ENCODE measurements at regions not wholly inside any gene's neighbourhood (a gene's known extent, or its start where the extent isn't known, plus 50 kb on each side); places are given as distances from the start of the nearest gene placed in this dataset.

- no peaks in the 10 kb centered on the region for H4K20me1 ChIP-seq (ENCODE audit: control insufficient read depth, insufficient read depth, low read depth, low read length)
These were observed 216.8 kb upstream of the MYT1L start for GRCh38 chr2:2547911-2548310.

GRCh38 chr2:2547451-2547850, 216.4 kb upstream of the MYT1L start:
- Histone ChIP-seq H3K27me3 (ENCODE audit: control insufficient read depth, low read length) (no peaks in the 10 kb centered on the region), H3K27ac (ENCODE audit: low read depth, low read length) (no peak overlapping the region), H3K9me3 (ENCODE audit: control insufficient read depth, insufficient read depth, low read length) (no peaks in the 10 kb centered on the region), H3K4me3 (ENCODE audit: low read length) (no peak overlapping the region), H3F3A (ENCODE audit: control insufficient read depth, insufficient read depth) (no peaks in the 10 kb centered on the region), H3K36me3 (ENCODE audit: control insufficient read depth, low read length) (no peaks in the 10 kb centered on the region), H3K79me2 (ENCODE audit: control insufficient read depth, low read length) (no peaks in the 10 kb centered on the region), H3K4me1 (ENCODE audit: control insufficient read depth, low read length) (no peaks in the 10 kb centered on the region), H3K9me2 (replicated peaks; ENCODE audit: control insufficient read depth, low read length) (no peaks in the 10 kb centered on the region), H3K4me2 (ENCODE audit: low read length) (no peak overlapping the region), H4K20me1 (ENCODE audit: control insufficient read depth, insufficient read depth, low read depth, low read length) (no peaks in the 10 kb centered on the region)
- TF ChIP-seq CTCF (IDR thresholded peaks at IDR 0.05; ENCODE audit: low read depth, low read length, poor library complexity, severe bottlenecking), result no peak
- no peak for TF ChIP-seq EZH2phosphoT487 (IDR thresholded peaks at IDR 0.05; ENCODE audit: borderline replicate concordance, low read length)

More at GRCh38 chr2:2547911-2548310, 216.8 kb upstream of the MYT1L start:
- Histone ChIP-seq H3K27ac (ENCODE audit: low read depth, low read length) (no peak overlapping the region), H3K36me3 (ENCODE audit: control insufficient read depth, low read length) (no peaks in the 10 kb centered on the region), H3K4me2 (ENCODE audit: low read length) (no peak overlapping the region), H3F3A (ENCODE audit: control insufficient read depth, insufficient read depth) (no peaks in the 10 kb centered on the region), H3K79me2 (ENCODE audit: control insufficient read depth, low read length) (no peaks in the 10 kb centered on the region), H3K4me3 (ENCODE audit: low read length) (no peak overlapping the region), H3K9me2 (replicated peaks; ENCODE audit: control insufficient read depth, low read length) (no peaks in the 10 kb centered on the region), H3K4me1 (ENCODE audit: control insufficient read depth, low read length) (no peaks in the 10 kb centered on the region), H3K27me3 (ENCODE audit: control insufficient read depth, low read length) (no peaks in the 10 kb centered on the region), H3K9me3 (ENCODE audit: control insufficient read depth, insufficient read depth, low read length) (no peaks in the 10 kb centered on the region)
- no peak for TF ChIP-seq CTCF (IDR thresholded peaks at IDR 0.05; ENCODE audit: low read depth, low read length, poor library complexity, severe bottlenecking)
- no peak for TF ChIP-seq EZH2phosphoT487 (IDR thresholded peaks at IDR 0.05; ENCODE audit: borderline replicate concordance, low read length)

- Histone ChIP-seq H4K20me1 (ENCODE audit: control insufficient read depth, insufficient read depth, low read depth, low read length) (no peaks in the 10 kb centered on the region), H3K9me2 (replicated peaks; ENCODE audit: control insufficient read depth, low read length) (no peaks in the 10 kb centered on the region), H3F3A (ENCODE audit: control insufficient read depth, insufficient read depth) (no peaks in the 10 kb centered on the region), H3K27ac (ENCODE audit: low read depth, low read length) (no peak overlapping the region), H3K4me3 (ENCODE audit: low read length) (no peak overlapping the region), H3K79me2 (ENCODE audit: control insufficient read depth, low read length) (no peaks in the 10 kb centered on the region), H3K36me3 (ENCODE audit: control insufficient read depth, low read length) (no peaks in the 10 kb centered on the region), H3K4me2 (ENCODE audit: low read length) (no peak overlapping the region), H3K4me1 (ENCODE audit: control insufficient read depth, low read length) (no peaks in the 10 kb centered on the region), H3K9me3 (ENCODE audit: control insufficient read depth, insufficient read depth, low read length) (no peaks in the 10 kb centered on the region), H3K27me3 (ENCODE audit: control insufficient read depth, low read length) (no peaks in the 10 kb centered on the region)
- TF ChIP-seq EZH2phosphoT487 (IDR thresholded peaks at IDR 0.05; ENCODE audit: borderline replicate concordance, low read length), result no peak
- no peak for TF ChIP-seq CTCF (IDR thresholded peaks at IDR 0.05; ENCODE audit: low read depth, low read length, poor library complexity, severe bottlenecking)
These were observed 215.0 kb upstream of the MYT1L start for GRCh38 chr2:2546046-2546445.

All from DOHH2 (cell line).